ENCODE measurements at regions not wholly inside any gene's neighbourhood (a gene's known extent, or its start where the extent isn't known, plus 50 kb on each side); places are given as distances from the start of the nearest gene placed in this dataset.

DNA sequence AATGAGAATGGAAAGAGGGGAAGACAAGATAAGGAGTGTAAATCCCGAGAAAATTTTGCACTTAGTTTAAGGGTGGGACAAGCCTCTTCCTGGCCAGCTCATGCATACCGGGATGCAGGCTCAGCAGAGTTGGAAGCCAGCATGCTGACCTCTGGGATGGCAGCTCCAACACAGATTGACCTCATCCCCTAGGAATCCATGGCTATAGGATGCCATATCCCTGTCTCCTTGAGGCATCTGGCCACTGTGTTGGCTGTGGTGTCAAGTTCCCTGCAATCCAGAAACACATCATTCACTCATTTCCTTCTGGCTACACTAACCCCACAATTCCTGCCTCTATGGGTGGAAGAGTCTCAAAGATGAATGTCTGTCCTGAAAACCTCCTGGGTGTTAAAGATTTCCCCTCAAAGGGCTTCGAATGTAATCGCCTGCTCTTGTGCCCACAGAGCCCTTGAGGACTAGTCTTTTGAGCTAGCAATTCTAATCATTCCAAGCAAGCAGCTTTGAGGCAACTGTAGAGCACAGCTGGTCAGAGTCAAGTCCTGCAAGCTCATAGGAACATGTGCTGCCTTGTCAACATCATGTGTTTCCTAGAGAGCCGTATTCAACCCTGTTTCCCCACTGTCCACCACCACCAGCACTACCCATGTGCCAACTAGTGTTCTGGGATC, 141.4 kb downstream of the PMP22 start:
- Histone ChIP-seq H3K9me3 (no peaks in the 10 kb centered on the region), H3K27ac (no peak overlapping the region), H3K9ac (ENCODE audit: low read depth in 2 of 2, low read length in 2 of 2) (no peak overlapping the region), H3K36me3 (no peaks in the 10 kb centered on the region), H3K4me3 (no peak overlapping the region), H3K4me1 (no peaks in the 10 kb centered on the region), H3K27me3 (no peaks in the 10 kb centered on the region)
- intact Hi-C loops (cut with DNase I), result no loop called here
- no peak for DNase-seq
- TF ChIP-seq, protein P1, sequence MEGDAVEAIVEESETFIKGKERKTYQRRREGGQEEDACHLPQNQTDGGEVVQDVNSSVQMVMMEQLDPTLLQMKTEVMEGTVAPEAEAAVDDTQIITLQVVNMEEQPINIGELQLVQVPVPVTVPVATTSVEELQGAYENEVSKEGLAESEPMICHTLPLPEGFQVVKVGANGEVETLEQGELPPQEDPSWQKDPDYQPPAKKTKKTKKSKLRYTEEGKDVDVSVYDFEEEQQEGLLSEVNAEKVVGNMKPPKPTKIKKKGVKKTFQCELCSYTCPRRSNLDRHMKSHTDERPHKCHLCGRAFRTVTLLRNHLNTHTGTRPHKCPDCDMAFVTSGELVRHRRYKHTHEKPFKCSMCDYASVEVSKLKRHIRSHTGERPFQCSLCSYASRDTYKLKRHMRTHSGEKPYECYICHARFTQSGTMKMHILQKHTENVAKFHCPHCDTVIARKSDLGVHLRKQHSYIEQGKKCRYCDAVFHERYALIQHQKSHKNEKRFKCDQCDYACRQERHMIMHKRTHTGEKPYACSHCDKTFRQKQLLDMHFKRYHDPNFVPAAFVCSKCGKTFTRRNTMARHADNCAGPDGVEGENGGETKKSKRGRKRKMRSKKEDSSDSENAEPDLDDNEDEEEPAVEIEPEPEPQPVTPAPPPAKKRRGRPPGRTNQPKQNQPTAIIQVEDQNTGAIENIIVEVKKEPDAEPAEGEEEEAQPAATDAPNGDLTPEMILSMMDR (IDR thresholded peaks at IDR 0.05), result no peak

DNA sequence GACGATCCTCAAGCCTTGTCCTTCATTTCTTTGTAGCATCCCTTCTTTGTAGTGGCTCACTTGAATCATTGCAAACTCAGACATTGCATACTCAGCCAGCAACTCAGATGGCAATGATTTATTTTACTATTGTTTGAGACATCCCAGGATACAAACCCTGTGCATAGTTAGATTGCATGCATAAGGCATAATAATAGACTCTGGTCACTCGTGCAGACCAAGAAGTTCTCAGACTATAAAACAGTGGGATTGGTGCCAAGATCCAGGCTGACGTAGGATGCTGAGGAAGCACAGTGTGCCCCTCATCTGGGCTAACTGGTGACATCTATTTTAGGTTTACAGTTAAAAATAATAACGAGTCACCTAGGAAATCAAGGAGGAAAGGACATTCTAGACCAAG, 142.3 kb downstream of the PMP22 start:
- Histone ChIP-seq H3K27me3 (no peaks in the 10 kb centered on the region), H3K36me3 (no peaks in the 10 kb centered on the region), H3K9ac (ENCODE audit: low read depth in 2 of 2, low read length in 2 of 2) (no peak overlapping the region), H3K9me3 (no peaks in the 10 kb centered on the region), H3K4me1 (no peaks in the 10 kb centered on the region), H3K27ac (no peak overlapping the region), H3K4me3 (no peak overlapping the region)
- TF ChIP-seq, protein P1 (IDR thresholded peaks at IDR 0.05), result no peak
- DNase-seq, result no peak
- intact Hi-C loops (cut with DNase I), result no loop called here

DNA sequence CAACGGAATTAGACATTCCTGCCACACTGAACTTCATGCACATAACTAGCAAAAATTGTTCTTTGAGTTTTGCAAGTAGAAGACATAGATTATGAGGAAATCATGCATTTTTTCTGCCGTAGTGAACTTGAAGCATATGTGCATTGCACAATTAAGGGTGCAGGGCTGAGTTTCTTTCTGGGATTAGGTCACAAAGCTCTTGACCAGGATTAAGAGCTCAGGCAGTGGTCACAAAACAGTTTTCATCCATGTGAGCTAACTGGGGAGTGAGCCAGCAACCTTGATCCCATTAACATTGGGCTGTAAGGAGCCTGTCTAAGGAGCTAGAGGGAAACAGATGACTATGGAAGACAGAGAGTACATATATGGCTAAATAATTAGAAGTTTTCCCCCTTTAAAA, 143.7 kb downstream of the PMP22 start:
- intact Hi-C loops (cut with DNase I), result no loop called here
- Histone ChIP-seq H3K4me1 (no peaks in the 10 kb centered on the region), H3K9ac (ENCODE audit: low read depth in 2 of 2, low read length in 2 of 2) (no peak overlapping the region), H3K9me3 (no peaks in the 10 kb centered on the region), H3K27ac (no peak overlapping the region), H3K36me3 (no peaks in the 10 kb centered on the region), H3K27me3 (no peaks in the 10 kb centered on the region), H3K4me3 (no peak overlapping the region)
- no peak for DNase-seq
- TF ChIP-seq, protein P1 (IDR thresholded peaks at IDR 0.05), result no peak

DNA sequence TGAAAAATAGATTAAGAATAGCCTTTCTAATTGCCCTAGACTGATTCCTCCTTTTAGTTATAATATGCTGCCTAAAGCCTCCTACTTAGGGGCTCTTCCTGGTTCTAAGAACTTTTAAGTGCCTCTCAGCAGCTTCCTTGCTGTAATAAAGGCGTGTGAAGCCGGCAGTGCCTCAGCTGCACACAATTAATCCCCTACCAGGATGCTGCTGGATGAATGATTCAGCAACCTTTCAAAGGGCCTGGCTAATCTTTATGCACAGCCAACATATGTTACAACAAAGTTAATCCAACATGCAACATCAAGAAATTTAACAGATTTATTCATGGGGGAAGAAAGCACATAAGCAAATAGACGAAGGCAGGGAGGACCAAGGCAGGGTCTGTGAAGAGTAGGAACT, 145.2 kb downstream of the PMP22 start:
- intact Hi-C loops (cut with DNase I), result no loop called here
- no peaks in the 10 kb centered on the region for H3K36me3 ChIP-seq
- no peaks in the 10 kb centered on the region for H3K27me3 ChIP-seq
- no peaks in the 10 kb centered on the region for H3K9me3 ChIP-seq
- DNase-seq, result no peak
- H3K4me1 ChIP-seq, result no peaks in the 10 kb centered on the region
- H3K4me3 ChIP-seq, result no peak overlapping the region
- no peak overlapping the region for H3K9ac ChIP-seq (ENCODE audit: low read depth in 2 of 2, low read length in 2 of 2)
- no peak overlapping the region for H3K27ac ChIP-seq
- TF ChIP-seq, protein P1 (IDR thresholded peaks at IDR 0.05), result no peak

DNA sequence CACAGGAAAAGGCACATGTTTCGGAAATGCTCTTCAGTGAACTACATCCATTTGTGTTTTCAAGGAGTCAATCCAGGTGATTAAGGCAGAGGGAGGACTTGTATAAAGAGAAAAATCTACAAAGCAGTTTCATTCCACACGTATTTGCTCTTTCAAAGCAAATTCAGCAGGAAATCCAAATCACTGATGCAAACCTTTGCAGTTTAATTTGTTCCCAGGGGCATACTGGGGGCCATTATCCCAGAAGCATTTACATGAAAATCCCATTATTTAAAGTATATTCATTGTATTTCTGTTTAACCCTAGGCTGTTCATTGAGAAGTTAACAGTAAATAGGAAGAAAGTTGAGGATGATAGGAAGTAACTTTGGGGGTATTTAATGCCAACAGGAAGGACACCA, 147.9 kb downstream of the PMP22 start:
- Histone ChIP-seq H3K4me3 (no peak overlapping the region), H3K9me3 (no peaks in the 10 kb centered on the region), H3K36me3 (no peaks in the 10 kb centered on the region), H3K27ac (no peak overlapping the region), H3K27me3 (no peaks in the 10 kb centered on the region), H3K9ac (ENCODE audit: low read depth in 2 of 2, low read length in 2 of 2) (no peak overlapping the region), H3K4me1 (no peaks in the 10 kb centered on the region)
- TF ChIP-seq, protein P1 (IDR thresholded peaks at IDR 0.05), result no peak
- no peak for DNase-seq
- intact Hi-C loops (cut with DNase I), result no loop called here

Measured in colonic mucosa (tissue), 4 donors.